ENCODE measurements at regions not wholly inside any gene's neighbourhood (a gene's known extent, or its start where the extent isn't known, plus 50 kb on each side); places are given as distances from the start of the nearest gene placed in this dataset.

DNA sequence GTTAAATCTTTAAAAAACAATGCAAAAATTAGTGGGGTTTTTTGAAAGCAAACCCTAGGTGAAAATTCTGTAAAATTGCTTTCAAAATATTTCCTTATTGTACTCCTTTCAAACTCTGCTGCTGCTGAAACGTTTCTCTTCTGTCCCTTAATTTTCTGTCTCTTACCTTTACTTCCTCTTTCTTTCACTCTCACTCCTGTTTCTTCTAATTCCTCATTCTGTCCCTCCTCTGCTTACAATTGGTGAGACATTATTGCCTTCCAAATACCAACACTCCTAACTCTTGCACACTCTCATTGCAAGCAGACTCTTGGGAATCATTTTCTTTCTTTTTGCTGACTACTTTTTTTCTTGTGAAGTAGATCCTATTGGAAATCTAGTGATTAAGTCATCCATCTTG is 685.6 kb upstream of the SLITRK1 start:
- no peak for DNase-seq (ENCODE audit: low spot score)

- no peak for DNase-seq (ENCODE audit: low spot score)
These were observed 684.5 kb upstream of the SLITRK1 start for GRCh38 chr13:84566780-84567179.

DNA sequence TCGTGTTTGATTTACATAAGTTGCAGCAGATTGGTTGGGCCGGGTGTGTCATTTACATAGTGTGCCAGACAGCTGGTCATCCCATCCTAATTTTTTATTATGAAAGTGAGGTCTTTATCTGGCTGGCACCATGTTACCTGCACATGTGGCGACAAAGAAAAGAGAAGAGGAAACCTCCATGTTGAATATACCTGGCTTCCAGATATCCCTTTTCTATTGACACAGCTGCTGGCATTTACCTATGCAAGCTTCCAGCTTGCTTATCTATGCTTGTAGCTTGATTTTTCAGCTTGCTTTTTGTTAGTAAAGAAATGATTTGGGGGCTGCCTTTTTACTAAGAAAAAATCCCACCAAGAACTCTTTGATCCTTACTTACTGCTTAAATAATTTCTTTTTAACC is 681.3 kb upstream of the SLITRK1 start:
- no peak for DNase-seq (ENCODE audit: low spot score)

GRCh38 chr13:84553227-84553626 is 671.0 kb upstream of the SLITRK1 start:
- DNase-seq (ENCODE audit: low spot score): no peak

GRCh38 chr13:84543962-84544361 is 661.7 kb upstream of the SLITRK1 start:
- no peak for DNase-seq (ENCODE audit: low spot score)

DNA sequence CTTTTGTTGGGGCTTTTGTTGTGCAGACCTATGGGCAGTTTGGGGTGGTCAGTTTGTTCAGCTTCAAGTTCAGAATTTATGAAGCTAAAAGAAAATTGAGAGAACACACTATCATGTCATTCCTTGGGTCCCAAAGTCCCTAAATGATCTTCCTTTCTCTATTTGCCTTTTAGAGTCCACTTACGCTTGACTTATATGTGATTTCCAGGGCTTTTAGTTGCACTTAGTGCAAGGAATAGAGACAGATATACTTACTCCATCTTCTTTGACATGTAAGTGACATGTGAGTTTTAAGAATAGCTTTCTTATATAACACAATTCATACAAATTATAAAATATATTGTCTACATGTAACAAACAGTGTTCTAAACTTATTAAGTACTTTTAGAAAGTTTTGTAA is 660.1 kb upstream of the SLITRK1 start:
- no peak for DNase-seq (ENCODE audit: low spot score)

- DNase-seq (ENCODE audit: low spot score): no peak
These were observed 654.6 kb upstream of the SLITRK1 start for GRCh38 chr13:84536906-84537305.

- no peak for DNase-seq (ENCODE audit: low spot score)
These were observed 646.3 kb upstream of the SLITRK1 start for GRCh38 chr13:84528408-84529070.

- DNase-seq (ENCODE audit: low spot score): no peak
These were observed 643.6 kb upstream of the SLITRK1 start for GRCh38 chr13:84525865-84526264.

DNA sequence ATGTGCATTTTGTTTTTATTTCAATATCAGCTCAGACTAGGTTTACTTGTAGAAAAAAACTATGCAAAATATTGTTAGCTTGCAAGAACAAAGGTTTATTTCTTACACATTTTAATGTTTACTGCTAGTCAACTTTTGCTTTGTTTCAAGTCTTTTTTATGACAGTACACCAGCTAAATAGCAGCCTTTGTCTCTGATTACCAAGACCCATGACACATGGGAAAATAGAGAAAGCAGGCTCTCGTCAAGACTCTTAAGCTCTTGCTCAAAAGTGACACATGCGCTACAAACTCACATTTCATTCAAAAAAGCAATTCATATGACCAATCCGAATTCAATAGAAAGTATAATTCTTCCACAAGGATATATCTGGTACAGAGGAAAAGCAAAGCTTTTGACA is 642.3 kb upstream of the SLITRK1 start:
- DNase-seq (ENCODE audit: low spot score): no peak

GRCh38 chr13:84500016-84500415 is 617.7 kb upstream of the SLITRK1 start:
- no peak for DNase-seq (ENCODE audit: low spot score)

- no peak for DNase-seq (ENCODE audit: low spot score)
These were observed 615.3 kb upstream of the SLITRK1 start for GRCh38 chr13:84497613-84498012.

DNA sequence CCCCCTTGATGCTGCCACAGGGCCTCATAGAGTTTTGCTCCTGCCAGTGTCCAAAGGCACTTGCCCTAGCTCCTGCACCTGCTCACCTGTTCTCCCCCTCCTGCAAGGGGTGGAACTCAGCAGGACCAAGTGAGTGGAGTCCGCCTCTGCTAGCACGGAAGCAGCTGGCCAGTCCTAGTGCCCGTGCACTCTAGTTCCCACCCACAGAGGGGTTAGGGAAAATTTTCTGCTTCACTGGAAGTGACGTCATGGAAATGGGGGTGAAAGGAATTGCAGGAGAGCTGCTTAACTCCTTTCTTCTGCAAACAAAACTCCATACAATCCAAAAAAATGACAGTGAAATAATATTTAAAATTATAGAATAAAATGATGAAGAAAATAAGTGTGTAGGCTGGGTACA is 609.7 kb upstream of the SLITRK1 start:
- DNase-seq (ENCODE audit: low spot score): no peak

DNA sequence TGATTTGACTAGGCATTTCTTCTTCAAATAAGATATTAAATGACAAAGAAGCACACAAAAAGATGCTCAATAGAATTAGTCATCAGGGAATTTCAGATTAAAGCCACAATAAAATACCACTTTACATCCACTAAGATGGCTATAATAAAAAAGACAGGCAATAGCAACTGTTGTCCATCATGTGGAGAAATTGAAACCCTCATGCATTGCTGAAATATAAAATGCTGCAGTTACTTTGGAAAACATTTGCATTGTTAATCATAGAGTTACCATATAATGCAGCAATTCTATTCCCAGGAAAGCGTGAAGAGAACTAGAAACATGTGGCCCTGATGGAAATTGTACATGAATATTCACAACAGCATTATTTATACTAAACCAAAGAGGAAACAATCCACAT is 605.5 kb upstream of the SLITRK1 start:
- no peak for DNase-seq (ENCODE audit: low spot score)

DNA sequence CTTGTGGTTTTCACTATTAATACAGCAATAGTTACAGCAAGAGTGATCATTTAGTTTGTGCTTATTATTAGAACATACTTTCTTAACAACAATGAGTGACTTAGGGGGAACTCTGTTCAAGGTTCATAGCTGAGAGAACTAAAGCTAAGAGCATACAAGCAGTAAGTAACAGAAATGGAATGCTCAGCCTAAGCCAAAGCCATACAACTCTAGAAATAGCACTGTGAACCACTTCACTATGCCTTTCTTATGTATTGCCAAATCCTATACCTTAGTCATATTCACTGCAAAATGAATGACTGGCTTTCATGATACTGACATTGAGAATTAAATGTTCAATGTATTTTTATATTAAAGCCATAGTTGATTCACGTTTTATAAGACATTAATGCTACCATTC is 599.7 kb upstream of the SLITRK1 start:
- no peak for DNase-seq (ENCODE audit: low spot score)

GRCh38 chr13:84479656-84480055 is 597.4 kb upstream of the SLITRK1 start:
- DNase-seq (ENCODE audit: low spot score): no peak

DNA sequence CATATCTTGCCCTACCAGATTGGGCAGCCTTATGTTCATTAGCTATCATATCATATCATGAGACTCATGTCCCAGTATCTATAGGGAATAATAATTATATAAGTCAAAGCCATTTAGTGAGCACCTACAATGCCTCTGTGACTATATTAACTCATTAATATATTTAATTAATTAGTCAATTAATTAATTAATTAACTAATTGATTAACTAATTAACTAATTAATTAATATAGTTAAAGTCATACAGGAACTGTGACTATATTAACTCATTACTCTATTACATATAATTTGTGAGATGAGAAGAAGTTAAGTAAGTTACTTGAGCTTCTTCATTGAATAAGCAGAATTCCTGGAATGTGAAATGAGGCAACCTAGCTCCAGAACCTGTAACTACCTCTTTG is 588.3 kb upstream of the SLITRK1 start:
- DNase-seq (ENCODE audit: low spot score): no peak

DNA sequence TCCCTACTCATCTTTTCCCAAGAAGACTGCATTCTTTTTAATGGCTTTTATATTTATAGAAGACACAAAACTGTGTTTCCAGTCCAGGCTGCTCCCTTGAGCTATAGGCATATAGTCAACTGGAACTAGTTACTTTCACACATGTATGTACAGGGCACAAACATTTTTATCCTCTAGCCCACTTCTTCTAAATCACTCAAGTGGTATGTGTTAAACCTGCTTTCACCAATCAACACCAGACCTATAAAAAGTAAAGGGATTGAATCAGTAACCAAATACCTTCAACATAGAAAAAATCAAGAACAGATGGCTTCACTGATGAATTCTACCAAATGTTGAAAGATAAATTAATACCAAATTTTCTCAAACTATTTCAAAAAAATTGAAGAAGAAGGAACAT is 584.2 kb upstream of the SLITRK1 start:
- DNase-seq (ENCODE audit: low spot score): no peak

DNA sequence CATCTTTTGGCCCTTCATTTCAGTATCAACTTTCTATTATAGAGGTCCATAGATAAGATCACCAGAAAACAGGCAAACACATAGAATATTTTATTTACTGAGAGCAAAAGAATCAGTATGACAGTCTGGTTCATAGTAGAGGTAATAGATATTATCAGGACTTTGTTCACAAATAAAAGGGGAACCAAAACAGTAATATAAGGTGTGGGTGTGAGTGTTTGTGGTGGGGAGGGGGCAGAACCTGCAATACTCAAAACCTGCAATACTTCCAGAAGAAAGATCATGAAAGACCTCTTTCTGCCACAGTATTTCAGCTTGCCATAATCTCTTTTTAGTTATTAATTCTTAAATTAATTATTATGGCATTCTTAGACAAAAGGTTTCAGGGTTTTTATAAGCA is 578.7 kb upstream of the SLITRK1 start:
- no peak for DNase-seq (ENCODE audit: low spot score)

DNA sequence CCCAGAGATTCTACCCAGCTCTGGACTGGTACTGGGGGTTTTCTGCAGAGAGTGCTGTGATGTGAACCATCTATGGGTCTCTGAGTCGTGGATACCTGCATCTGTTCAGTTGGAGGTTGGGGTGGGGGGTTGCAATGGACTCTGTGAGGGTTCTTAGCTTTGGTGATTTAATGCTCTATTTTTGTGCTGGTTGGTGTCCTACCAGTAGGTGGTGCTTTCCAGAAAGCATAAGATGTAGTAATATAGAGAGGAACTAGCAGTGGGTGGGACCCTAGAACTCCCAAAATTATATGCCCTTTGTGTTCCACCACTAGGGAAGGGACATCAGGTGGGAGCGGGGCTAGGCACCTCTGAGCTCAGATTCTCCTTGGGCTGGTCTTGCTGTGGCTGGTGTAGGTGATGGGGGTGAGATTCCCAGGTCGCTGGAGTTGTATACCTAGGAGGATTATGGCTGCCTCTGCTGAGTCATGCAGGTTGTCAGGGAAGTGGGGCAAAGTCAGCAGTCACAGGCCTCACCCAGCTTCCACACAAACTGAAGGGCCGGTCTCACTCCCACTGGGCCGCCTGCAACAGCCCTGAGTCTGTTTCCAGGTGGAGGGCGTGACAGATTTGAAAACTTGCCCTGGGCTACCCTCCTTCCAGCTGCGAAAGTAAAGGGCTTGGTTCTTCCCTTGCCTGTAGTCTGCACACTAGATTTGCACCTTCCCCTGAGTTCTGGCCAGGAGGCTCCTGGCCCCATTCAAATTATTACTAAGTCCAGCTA is 573.0 kb upstream of the SLITRK1 start:
- no peak for DNase-seq (ENCODE audit: low spot score)

DNA sequence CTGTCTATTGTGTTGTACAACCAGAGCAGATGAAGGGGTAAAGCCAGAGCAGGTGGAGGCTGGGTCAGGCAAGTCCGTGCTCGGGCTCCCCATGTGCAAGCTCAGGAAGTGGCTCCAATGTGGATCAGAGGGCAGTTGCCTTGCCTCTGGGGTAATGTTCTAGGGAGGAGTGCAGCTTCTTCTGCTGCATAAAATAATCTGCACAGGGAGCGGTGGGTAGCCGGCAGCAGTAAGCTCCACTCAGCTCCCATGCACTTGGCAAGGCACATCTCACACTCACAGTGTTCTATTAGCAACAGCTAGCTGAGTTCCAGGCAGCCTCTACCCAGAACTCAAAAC is 565.3 kb upstream of the SLITRK1 start:
- DNase-seq (ENCODE audit: low spot score): no peak

DNA sequence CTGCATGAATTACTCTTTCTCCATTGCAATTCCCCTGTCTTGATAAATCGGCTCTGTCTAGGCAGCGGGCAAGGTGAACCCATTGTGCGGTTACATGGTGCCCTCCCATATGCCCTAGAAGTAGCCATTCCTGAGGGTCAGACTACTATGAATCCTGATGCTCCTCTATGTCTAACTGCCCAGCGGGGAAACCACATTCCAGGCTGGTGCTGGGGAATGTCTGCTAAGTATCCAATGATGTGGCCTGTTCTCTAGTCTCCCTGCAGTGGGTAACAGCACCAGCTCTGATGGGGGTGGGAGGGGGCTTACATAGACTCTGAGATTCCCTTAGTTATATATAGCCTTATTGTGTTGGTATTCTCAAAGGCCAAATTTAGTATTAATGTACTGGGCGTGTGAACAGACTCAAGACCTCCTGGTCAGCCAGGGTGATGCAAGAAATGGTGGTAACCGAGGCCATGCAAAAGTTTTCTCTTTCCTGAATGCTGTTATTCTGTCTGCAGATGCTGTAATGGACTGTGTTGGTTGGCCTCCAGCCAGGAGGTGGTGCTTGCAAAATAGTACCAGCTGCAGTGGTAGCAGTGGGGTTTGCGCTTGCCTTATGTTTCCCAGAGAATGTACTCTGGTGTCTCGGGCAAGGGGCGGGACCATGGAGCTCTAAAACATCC is 564.8 kb upstream of the SLITRK1 start:
- DNase-seq (ENCODE audit: low spot score): no peak

- no peak for DNase-seq (ENCODE audit: low spot score)
These were observed 563.5 kb upstream of the SLITRK1 start for GRCh38 chr13:84445776-84446175.

- DNase-seq (ENCODE audit: low spot score): no peak
These were observed 561.2 kb upstream of the SLITRK1 start for GRCh38 chr13:84443463-84443862.
